ENCODE measurements at regions not wholly inside any gene's neighbourhood (a gene's known extent, or its start where the extent isn't known, plus 50 kb on each side); places are given as distances from the start of the nearest gene placed in this dataset.

DNA sequence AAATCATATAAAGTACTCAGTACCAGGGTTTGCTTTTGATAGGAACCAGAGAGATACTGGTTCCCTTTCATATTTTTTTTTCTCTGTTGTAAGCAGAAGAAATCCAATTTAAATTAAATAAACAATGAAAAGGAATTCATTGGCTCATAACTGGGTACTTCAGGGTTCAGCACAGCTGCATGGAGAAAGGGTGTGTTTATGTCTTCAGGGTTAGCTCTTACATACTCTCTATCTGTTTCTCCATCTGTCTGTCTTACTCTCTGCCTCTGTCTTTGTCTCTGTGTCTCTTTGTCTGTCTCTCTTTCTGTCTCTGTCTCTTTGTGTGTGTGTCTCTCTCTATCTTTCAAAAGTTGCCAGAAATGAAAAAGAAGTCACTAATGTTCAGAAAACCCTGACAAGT lies 345.9 kb downstream of the MSX2 start:
- TF ChIP-seq CTCF (IDR thresholded peaks at IDR 0.05) (no peak), POLR2A (IDR thresholded peaks at IDR 0.05) (no peak)

Measured in breast epithelium (tissue), 3 donors.